K562 (cell line): ENCODE measurements at regions not wholly inside any gene's neighbourhood (a gene's known extent, or its start where the extent isn't known, plus 50 kb on each side); places are given as distances from the start of the nearest gene placed in this dataset.

Experiments
- NCOA1 ChIP-seq: fragments of 450-650 bp; IDR thresholded peaks from 2 replicates; pipeline ENCODE4 v1.6.1; 2016; ENCODE audit warnings: low read depth
- POU5F1 ChIP-seq: fragments of 150-350 bp; IDR thresholded peaks from 2 replicates; pipeline ENCODE4 v1.6.1; 2014; ENCODE audit warnings: borderline replicate concordance, low read length, low read depth, mild to moderate bottlenecking; ENCODE audit not compliant: partially characterized antibody
- RBM15 ChIP-seq: fragments of 200-400 bp; formaldehyde crosslinking; IDR thresholded peaks from 2 replicates; pipeline ENCODE4 v1.6.1; 2018; ENCODE audit warnings: mild to moderate bottlenecking, low read length, moderate library complexity; ENCODE audit not compliant: insufficient read depth
- STAG1 ChIP-seq: sonication (generic); formaldehyde crosslinking; IDR thresholded peaks from 2 replicates; pipeline ENCODE4 v1.5.0; 2020; ENCODE audit warnings: missing genetic modification reagents, borderline replicate concordance
- TAF1 ChIP-seq: IDR thresholded peaks from 2 replicates; pipeline ENCODE4 v1.6.1; 2011; ENCODE audit warnings: mild to moderate bottlenecking, low read length, moderate library complexity; ENCODE audit not compliant: insufficient read depth, control insufficient read depth, severe bottlenecking; ENCODE audit errors: extremely low read depth
- TF ChIP-seq, protein P1 (sequence below): fragments of 450-650 bp; IDR thresholded peaks from 2 replicates; pipeline ENCODE4 v1.6.1; 2016; ENCODE audit warnings: low read depth

DNA sequence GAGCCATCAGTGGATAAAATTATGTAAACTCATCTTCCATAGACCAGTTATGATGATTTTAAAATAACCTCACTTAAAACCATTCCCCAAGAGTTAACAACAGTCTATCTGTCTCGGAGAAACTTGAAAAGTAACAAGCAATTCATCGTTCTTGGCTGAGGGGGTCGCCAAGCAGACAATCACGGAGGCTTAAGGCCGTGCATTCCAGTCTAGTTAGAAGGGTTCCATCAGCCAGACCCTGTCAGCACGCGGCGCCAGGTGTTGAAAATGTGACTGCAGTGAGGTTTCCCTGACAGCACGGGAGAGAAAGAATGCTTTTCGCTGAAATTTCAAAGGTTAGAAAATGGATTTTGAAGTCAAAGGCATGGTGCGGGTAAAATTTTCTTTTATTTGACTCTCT is 1025.0 kb upstream of the CELF2 start (continued):
- no peak for TF ChIP-seq TAF1
- no peak for TF ChIP-seq RBM15
- no peak for TF ChIP-seq STAG1 (CRISPR knock-in tag)
- TF ChIP-seq, protein P1, sequence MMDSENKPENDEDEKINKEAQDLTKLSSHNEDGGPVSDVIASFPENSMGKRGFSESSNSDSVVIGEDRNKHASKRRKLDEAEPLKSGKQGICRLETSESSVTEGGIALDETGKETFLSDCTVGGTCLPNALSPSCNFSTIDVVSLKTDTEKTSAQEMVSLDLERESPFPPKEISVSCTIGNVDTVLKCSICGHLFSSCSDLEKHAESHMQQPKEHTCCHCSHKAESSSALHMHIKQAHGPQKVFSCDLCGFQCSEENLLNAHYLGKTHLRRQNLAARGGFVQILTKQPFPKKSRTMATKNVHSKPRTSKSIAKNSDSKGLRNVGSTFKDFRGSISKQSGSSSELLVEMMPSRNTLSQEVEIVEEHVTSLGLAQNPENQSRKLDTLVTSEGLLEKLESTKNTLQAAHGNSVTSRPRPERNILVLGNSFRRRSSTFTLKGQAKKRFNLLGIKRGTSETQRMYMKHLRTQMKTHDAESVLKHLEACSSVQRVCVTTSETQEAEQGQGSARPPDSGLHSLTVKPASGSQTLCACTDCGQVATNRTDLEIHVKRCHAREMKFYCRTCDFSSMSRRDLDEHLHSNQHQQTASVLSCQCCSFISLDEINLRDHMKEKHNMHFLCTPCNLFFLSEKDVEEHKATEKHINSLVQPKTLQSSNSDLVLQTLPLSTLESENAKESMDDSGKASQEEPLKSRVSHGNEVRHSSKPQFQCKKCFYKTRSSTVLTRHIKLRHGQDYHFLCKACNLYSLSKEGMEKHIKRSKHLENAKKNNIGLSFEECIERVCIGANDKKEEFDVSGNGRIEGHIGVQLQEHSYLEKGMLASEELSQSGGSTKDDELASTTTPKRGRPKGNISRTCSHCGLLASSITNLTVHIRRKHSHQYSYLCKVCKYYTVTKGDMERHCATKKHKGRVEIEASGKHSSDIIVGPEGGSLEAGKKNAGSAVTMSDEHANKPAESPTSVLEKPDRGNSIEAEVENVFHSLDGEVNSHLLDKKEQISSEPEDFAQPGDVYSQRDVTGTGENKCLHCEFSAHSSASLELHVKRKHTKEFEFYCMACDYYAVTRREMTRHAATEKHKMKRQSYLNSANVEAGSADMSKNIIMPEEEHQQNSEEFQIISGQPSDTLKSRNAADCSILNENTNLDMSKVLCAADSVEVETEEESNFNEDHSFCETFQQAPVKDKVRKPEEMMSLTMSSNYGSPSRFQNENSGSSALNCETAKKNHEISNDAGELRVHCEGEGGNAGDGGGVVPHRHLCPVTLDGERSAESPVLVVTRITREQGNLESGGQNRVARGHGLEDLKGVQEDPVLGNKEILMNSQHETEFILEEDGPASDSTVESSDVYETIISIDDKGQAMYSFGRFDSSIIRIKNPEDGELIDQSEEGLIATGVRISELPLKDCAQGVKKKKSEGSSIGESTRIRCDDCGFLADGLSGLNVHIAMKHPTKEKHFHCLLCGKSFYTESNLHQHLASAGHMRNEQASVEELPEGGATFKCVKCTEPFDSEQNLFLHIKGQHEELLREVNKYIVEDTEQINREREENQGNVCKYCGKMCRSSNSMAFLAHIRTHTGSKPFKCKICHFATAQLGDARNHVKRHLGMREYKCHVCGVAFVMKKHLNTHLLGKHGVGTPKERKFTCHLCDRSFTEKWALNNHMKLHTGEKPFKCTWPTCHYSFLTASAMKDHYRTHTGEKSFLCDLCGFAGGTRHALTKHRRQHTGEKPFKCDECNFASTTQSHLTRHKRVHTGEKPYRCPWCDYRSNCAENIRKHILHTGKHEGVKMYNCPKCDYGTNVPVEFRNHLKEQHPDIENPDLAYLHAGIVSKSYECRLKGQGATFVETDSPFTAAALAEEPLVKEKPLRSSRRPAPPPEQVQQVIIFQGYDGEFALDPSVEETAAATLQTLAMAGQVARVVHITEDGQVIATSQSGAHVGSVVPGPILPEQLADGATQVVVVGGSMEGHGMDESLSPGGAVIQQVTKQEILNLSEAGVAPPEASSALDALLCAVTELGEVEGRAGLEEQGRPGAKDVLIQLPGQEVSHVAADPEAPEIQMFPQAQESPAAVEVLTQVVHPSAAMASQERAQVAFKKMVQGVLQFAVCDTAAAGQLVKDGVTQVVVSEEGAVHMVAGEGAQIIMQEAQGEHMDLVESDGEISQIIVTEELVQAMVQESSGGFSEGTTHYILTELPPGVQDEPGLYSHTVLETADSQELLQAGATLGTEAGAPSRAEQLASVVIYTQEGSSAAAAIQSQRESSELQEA = no peak
- no peak for TF ChIP-seq NCOA1
- no peak for TF ChIP-seq POU5F1
- TF ChIP-seq, all 486 proteins: peak for 0
